ENCODE measurements at regions not wholly inside any gene's neighbourhood (a gene's known extent, or its start where the extent isn't known, plus 50 kb on each side); places are given as distances from the start of the nearest gene placed in this dataset.

GRCh38 chr2:31805688-31806087 is 205.1 kb downstream of the MEMO1 start:
- TF ChIP-seq YY1 (IDR thresholded peaks at IDR 0.05; ENCODE audit: insufficient read depth, insufficient read length) (no peak), SUZ12 (IDR thresholded peaks at IDR 0.05; ENCODE audit: extremely low read depth, insufficient read depth, insufficient read length) (no peak)

Data from NT2/D1 (cell line).